Esophagus muscularis mucosa (tissue), 4 donors: ENCODE measurements at regions not wholly inside any gene's neighbourhood (a gene's known extent, or its start where the extent isn't known, plus 50 kb on each side); places are given as distances from the start of the nearest gene placed in this dataset.

Source experiments
- DNase-seq: peaks from one replicate; pipeline ENCODE4 v3.0.0-alpha.2; 2017; ENCODE audit errors: extremely low spot score
- H3K27ac ChIP-seq, 4 donors: fragments of 200-600 bp; sonication (generic); replicated peaks in 1 of 4; 1 replicate in 3 of 4; 2 replicates in 1 of 4; pipeline ENCODE4 v1.5.1; 2016 to 2019; ENCODE audit warnings: mild to moderate bottlenecking in 1 of 4
- H3K27me3 ChIP-seq, 4 donors: fragments of 200-600 bp; sonication (generic); one replicate each; pipeline versions ENCODE4 v1.5.1 to v1.6.0; 2016 to 2019
- H3K36me3 ChIP-seq, 4 donors: fragments of 200-600 bp; sonication (generic); one replicate each; pipeline ENCODE4 v1.5.1; 2016 to 2019
- H3K4me1 ChIP-seq, 4 donors: fragments of 200-600 bp; sonication (generic); one replicate each; pipeline ENCODE4 v1.5.1; 2016 to 2019
- H3K4me3 ChIP-seq, 4 donors: fragments of 200-600 bp; sonication (generic); 1 replicate in 2 of 4; 2 replicates in 2 of 4; pipeline ENCODE4 v1.5.1; 2016 to 2019; ENCODE audit warnings: mild to moderate bottlenecking in 4 of 4, moderate library complexity in 1 of 4
- H3K9me3 ChIP-seq, 4 donors: fragments of 200-600 bp; sonication (generic); 1 replicate in 3 of 4; 2 replicates in 1 of 4; pipeline ENCODE4 v1.5.1; 2016 to 2019
- CTCF ChIP-seq, 3 experiments: fragments of 200-600 bp in 2 of 3; fragments of 450-650 bp in 1 of 3; sonication (generic) in 2 of 3; IDR thresholded peaks; one replicate each; pipeline ENCODE4 v1.5.1; 2017 to 2019; ENCODE audit warnings: antibody characterized with exemption in 3 of 3, mild to moderate bottlenecking in 2 of 3, moderate library complexity in 1 of 3
- EP300 ChIP-seq: sonication (generic); formaldehyde crosslinking; IDR thresholded peaks from one replicate; pipeline ENCODE4 v1.6.1; 2017; ENCODE audit warnings: antibody characterized with exemption
- POLR2A ChIP-seq: fragments of 450-650 bp; IDR thresholded peaks from one replicate; pipeline ENCODE4 v1.6.1; 2017; ENCODE audit warnings: antibody characterized with exemption, moderate library complexity, mild to moderate bottlenecking, low read depth
- POLR2AphosphoS5 ChIP-seq, 2 donors: sonication (generic); formaldehyde crosslinking; IDR thresholded peaks; one replicate each; pipeline ENCODE4 v1.6.1; 2017; ENCODE audit warnings: antibody characterized with exemption in 2 of 2
- WGBS: methylation state at CpG from one replicate; pipeline ENCODE4 v1.1.5; 2018; 5-methylcytosine and 5-hydroxymethylcytosine counted together
- intact Hi-C: fragments of 100-400 bp; cut with DNase I; formaldehyde crosslinking; loops from one replicate; pipeline ENCODE4 v1.15.1; 2023

DNA sequence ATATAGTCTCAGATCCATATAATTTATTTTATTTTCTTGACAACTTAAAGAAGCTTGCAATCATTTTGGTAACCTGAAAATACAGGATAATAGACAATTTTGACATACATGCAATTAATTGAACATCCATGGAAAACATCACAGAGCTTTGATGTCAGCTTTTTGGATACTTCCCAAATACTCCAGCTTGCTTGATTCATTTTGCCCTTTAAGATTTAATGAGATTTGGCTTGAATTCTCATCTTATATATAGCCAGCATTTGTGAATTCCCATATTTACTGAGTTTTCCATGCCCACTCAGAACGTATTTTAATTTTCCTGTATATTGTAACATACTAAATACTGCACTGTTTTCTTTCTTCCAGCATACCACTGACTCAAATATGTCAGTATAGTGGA, 803.0 kb upstream of the MGAT4C start:
- no peak overlapping the region for H3K4me3 ChIP-seq
- DNase-seq, result no peak
- H3K27ac ChIP-seq, result no peak overlapping the region
- intact Hi-C loops, result no loop called here
- H3K36me3 ChIP-seq, result no peaks in the 10 kb centered on the region
- no peaks in the 10 kb centered on the region for H3K27me3 ChIP-seq
- no peaks in the 10 kb centered on the region for H3K4me1 ChIP-seq
- no peak for TF ChIP-seq POLR2AphosphoS5 (IDR thresholded peaks at IDR 0.05)
- no peak for TF ChIP-seq EP300
- TF ChIP-seq CTCF (IDR thresholded peaks at IDR 0.05), result no peak
- TF ChIP-seq POLR2A, result no peak
- 70% methylated on average over 1 of the region's 1 CpG for WGBS
- H3K9me3 ChIP-seq, result no peaks in the 10 kb centered on the region

DNA sequence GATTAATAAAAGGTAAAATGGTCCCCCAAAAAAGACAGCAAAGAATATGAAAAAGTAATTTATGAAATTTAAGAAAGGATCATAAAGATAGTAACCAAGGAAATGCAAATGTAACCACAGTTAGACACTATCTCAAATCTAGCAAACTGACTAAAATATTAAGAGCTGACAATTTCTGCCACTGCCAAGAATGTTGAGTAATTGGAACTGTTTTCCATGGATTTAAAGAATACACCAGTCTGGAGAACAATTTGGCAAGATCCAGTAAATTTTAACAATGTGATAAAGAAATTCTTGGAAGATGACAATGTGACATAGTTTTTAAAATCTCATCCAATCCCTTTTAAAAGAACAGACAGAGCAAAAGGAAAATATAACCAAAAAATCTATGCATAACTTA, 798.0 kb upstream of the MGAT4C start:
- intact Hi-C loops, result no loop called here
- H3K27ac ChIP-seq, result no peak overlapping the region
- no peaks in the 10 kb centered on the region for H3K27me3 ChIP-seq
- H3K36me3 ChIP-seq, result no peaks in the 10 kb centered on the region
- H3K4me1 ChIP-seq, result no peaks in the 10 kb centered on the region
- TF ChIP-seq POLR2A (no peak), POLR2AphosphoS5 (IDR thresholded peaks at IDR 0.05) (no peak), CTCF (IDR thresholded peaks at IDR 0.05) (no peak), EP300 (no peak)
- H3K9me3 ChIP-seq, result no peaks in the 10 kb centered on the region
- no peak for DNase-seq
- H3K4me3 ChIP-seq, result no peak overlapping the region

DNA sequence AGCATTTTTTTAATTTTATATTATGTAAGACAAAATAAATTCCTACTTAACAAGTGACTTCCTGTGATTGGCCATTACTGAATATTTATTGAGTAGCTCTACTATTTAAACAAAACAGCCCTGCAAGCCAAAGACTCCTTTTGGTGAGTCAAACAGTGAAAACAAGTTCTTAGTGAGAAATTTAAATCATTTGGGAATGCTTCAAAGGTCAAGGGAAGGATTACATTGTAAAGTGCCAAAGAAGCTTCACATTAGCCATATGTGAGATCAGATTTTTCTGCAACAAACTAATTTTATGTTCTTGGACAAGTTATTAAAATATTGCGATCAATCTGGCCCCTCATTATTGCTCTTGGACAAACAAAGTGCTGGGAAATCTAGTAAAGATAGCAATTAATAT, 795.4 kb upstream of the MGAT4C start:
- Histone ChIP-seq H3K4me1 (no peaks in the 10 kb centered on the region), H3K4me3 (no peak overlapping the region), H3K27me3 (no peaks in the 10 kb centered on the region), H3K9me3 (no peaks in the 10 kb centered on the region), H3K27ac (no peak overlapping the region), H3K36me3 (no peaks in the 10 kb centered on the region)
- TF ChIP-seq EP300 (no peak), POLR2A (no peak), POLR2AphosphoS5 (IDR thresholded peaks at IDR 0.05) (no peak), CTCF (IDR thresholded peaks at IDR 0.05) (no peak)
- 86% methylated on average over 1 of the region's 1 CpG for WGBS
- DNase-seq, result no peak
- intact Hi-C loops, result no loop called here

DNA sequence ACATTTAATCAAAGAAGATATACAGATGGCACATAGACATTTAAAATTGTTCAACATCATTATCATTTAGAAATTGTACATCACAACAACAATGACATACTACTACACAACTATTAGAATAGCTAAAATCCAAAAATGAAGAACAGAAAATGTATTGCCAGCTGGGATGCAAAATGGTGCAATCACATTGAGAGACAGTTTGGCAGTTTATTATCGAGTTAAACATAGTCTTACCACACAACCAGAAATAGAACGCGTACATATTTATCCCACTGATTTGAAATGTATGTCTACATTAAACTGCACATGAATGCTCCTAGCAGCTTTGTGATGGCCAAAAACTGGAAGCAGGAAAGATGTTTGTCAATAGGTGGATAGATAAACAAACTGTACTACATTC, 791.5 kb upstream of the MGAT4C start:
- intact Hi-C loops, result no loop called here
- no peak for TF ChIP-seq CTCF (IDR thresholded peaks at IDR 0.05)
- TF ChIP-seq EP300, result no peak
- TF ChIP-seq POLR2AphosphoS5 (IDR thresholded peaks at IDR 0.05), result no peak
- no peak for TF ChIP-seq POLR2A
- no peak for DNase-seq

DNA sequence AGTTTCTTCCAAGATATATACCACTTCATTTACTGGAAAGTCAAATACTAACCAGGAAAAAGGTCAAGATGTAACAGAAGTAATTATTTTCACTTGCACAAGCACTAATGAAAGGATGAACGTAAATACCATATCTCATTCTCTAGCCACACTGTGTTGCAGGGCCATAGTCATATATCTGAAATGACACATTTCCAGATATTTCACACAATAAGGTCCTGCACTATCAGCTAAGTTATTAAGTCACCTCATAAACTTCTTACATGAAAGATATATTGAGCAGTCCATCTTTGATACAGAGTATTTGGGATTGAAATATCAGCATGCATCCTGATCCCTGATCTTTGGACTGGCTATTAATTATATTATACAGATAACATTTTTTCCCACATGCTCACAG, 783.3 kb upstream of the MGAT4C start:
- Histone ChIP-seq H3K36me3 (no peaks in the 10 kb centered on the region), H3K9me3 (no peaks in the 10 kb centered on the region), H3K4me1 (no peaks in the 10 kb centered on the region), H3K27ac (no peak overlapping the region), H3K27me3 (no peaks in the 10 kb centered on the region), H3K4me3 (no peak overlapping the region)
- no peak for DNase-seq
- 81% methylated on average over 1 of the region's 1 CpG for WGBS
- TF ChIP-seq EP300 (no peak), CTCF (IDR thresholded peaks at IDR 0.05) (no peak), POLR2AphosphoS5 (IDR thresholded peaks at IDR 0.05) (no peak), POLR2A (no peak)
- intact Hi-C loops, result no loop called here

More for the DNA sequence above, 791.5 kb upstream of the MGAT4C start:
- Histone ChIP-seq H3K4me3 (no peak overlapping the region), H3K36me3 (no peaks in the 10 kb centered on the region), H3K27ac (no peak overlapping the region), H3K9me3 (no peaks in the 10 kb centered on the region), H3K27me3 (no peaks in the 10 kb centered on the region), H3K4me1 (no peaks in the 10 kb centered on the region)
- 95% methylated on average over 3 of the region's 3 CpGs for WGBS
